NCI-H1105 treated with DMSO at 0.1 percent for 48 hours (cell line): ENCODE measurements at regions not wholly inside any gene's neighbourhood (a gene's known extent, or its start where the extent isn't known, plus 50 kb on each side); places are given as distances from the start of the nearest gene placed in this dataset.
"Not testable (repeated sequence)": the region's sequence is repeated elsewhere in the genome, so short reads cannot be mapped to it uniquely, and the experiment has no call there.

Source experiments
- DNase-seq: peaks from one replicate; lab custom pipeline; 2025; lab: John Stamatoyannopoulos, UW

GRCh38 chr6:169378620-169379381, 125.2 kb upstream of the THBS2 start:
- DNase-seq: no peak

- DNase-seq: no peak
Observed at GRCh38 chr6:169376458-169376857, 122.8 kb upstream of the THBS2 start.

- DNase-seq: no peak
Observed at GRCh38 chr6:169372589-169372988, 118.9 kb upstream of the THBS2 start.

- DNase-seq: peak; percentile 16
Observed at GRCh38 chr6:169371344-169372127, 117.9 kb upstream of the THBS2 start.

GRCh38 chr6:169370666-169371343, 117.2 kb upstream of the THBS2 start:
- DNase-seq: no peak

- DNase-seq: no peak
Observed at GRCh38 chr6:169370054-169370453, 116.4 kb upstream of the THBS2 start.

- DNase-seq: no peak
Observed at GRCh38 chr6:169368200-169368599, 114.6 kb upstream of the THBS2 start.

GRCh38 chr6:169367507-169367906, 113.9 kb upstream of the THBS2 start:
- no peak for DNase-seq

GRCh38 chr6:169366258-169366901, 112.7 kb upstream of the THBS2 start:
- no peak for DNase-seq

- no peak for DNase-seq
Observed at GRCh38 chr6:169365567-169366257, 112.1 kb upstream of the THBS2 start.

GRCh38 chr6:169363590-169363989, 109.9 kb upstream of the THBS2 start:
- DNase-seq: no peak

- DNase-seq: no peak
Observed at GRCh38 chr6:169362501-169363121, 109.0 kb upstream of the THBS2 start.

GRCh38 chr6:169355001-169355400, 101.4 kb upstream of the THBS2 start:
- not testable (repeated sequence) for DNase-seq

- peak; percentile 54 for DNase-seq
Observed at GRCh38 chr6:169345146-169345545, 91.5 kb upstream of the THBS2 start.

- no peak for DNase-seq
Observed at GRCh38 chr6:169344750-169345065, 91.1 kb upstream of the THBS2 start.

- no peak for DNase-seq
Observed at GRCh38 chr6:169343886-169344749, 90.5 kb upstream of the THBS2 start.

- DNase-seq: no peak
Observed at GRCh38 chr6:169342710-169343109, 89.1 kb upstream of the THBS2 start.

- DNase-seq: no peak
Observed at GRCh38 chr6:169341706-169342105, 88.1 kb upstream of the THBS2 start.

GRCh38 chr6:169341065-169341464, 87.4 kb upstream of the THBS2 start:
- DNase-seq: no peak

- no peak for DNase-seq
Observed at GRCh38 chr6:169340395-169340794, 86.7 kb upstream of the THBS2 start.
